SK-N-SH (cell line): ENCODE measurements at regions not wholly inside any gene's neighbourhood (a gene's known extent, or its start where the extent isn't known, plus 50 kb on each side); places are given as distances from the start of the nearest gene placed in this dataset.

ENCODE experiments used
- CTCF ChIA-PET: fragments of 300-600, 350-600 bp; formaldehyde crosslinking; extraction: SDS; loops from one replicate; lab custom pipeline; 2021; lab: Yijun Ruan, JAX
- POLR2A ChIA-PET: fragments of 350-600 bp; sonication (Branson Sonifier 250); formaldehyde crosslinking; extraction: SDS; loops from one replicate; lab custom pipeline; 2020; ENCODE audit warnings: antibody characterized with exemption, inconsistent platforms; lab: Yijun Ruan, JAX
- DNase-seq: peaks from one replicate; pipeline ENCODE4 v3.0.0; 2012
- H2AFZ ChIP-seq: fragments of 200-600 bp; sonication (generic); 2 replicates; pipeline ENCODE4 v1.8.1; 2016; ENCODE audit warnings: antibody characterized with exemption, mild to moderate bottlenecking, low read depth
- H3F3A ChIP-seq: fragments of 200-600 bp; sonication (generic); replicated peaks from 2 replicates; pipeline ENCODE3; 2016; ENCODE audit warnings: antibody characterized with exemption, mild to moderate bottlenecking; ENCODE audit not compliant: insufficient read depth
- H3K27ac ChIP-seq, 2 experiments: fragments of 200-500 bp in 1 of 2; fragments of 200-600 bp in 1 of 2; sonication (Bioruptor generic) in 1 of 2; sonication (generic), shearing (Covaris generic) in 1 of 2; 2 replicates each; pipeline versions ENCODE4 v1.5.1 to v1.6.1; 2014 to 2016; ENCODE audit warnings: low read depth in 2 of 2, inconsistent platforms in 1 of 2, low read length in 1 of 2, mild to moderate bottlenecking in 1 of 2, mixed read lengths in 1 of 2
- H3K27me3 ChIP-seq: fragments of 200-600 bp; sonication (generic), shearing (Covaris generic); 2 replicates; pipeline ENCODE4 v1.6.1; 2016; ENCODE audit warnings: mixed run types; ENCODE audit not compliant: insufficient read depth
- H3K36me3 ChIP-seq, 2 experiments: fragments of 200-500 bp in 1 of 2; fragments of 200-600 bp in 1 of 2; sonication (Bioruptor generic) in 1 of 2; sonication (generic) in 1 of 2; replicated peaks in 1 of 2; 2 replicates each; pipeline versions ENCODE3 to v1.5.1; 2014 to 2016; ENCODE audit warnings: low read length in 1 of 2, mild to moderate bottlenecking in 1 of 2; ENCODE audit not compliant: insufficient read depth in 2 of 2, control insufficient read depth in 1 of 2
- H3K4me1 ChIP-seq, 2 experiments: fragments of 200-500 bp in 1 of 2; fragments of 200-600 bp in 1 of 2; sonication (Bioruptor generic) in 1 of 2; sonication (generic), shearing (Covaris generic) in 1 of 2; 2 replicates each; pipeline versions ENCODE4 v1.5.1 to v1.6.1; 2014 to 2016; ENCODE audit warnings: low read depth in 1 of 2, low read length in 1 of 2, mixed run types in 1 of 2; ENCODE audit not compliant: insufficient read depth in 2 of 2, control insufficient read depth in 1 of 2
- H3K4me2 ChIP-seq: fragments of 200-600 bp; sonication (generic), shearing (Covaris generic); 2 replicates; pipeline ENCODE4 v1.6.1; 2017; ENCODE audit warnings: mixed run types
- H3K4me3 ChIP-seq, 2 experiments: fragments of 200-500 bp in 1 of 2; fragments of 200-600 bp in 1 of 2; sonication (Bioruptor generic) in 1 of 2; sonication (generic), shearing (Covaris generic) in 1 of 2; 2 replicates each; pipeline versions ENCODE4 v1.5.1 to v1.8.1; 2014 to 2016; ENCODE audit warnings: low read depth in 2 of 2, inconsistent platforms in 1 of 2, low read length in 1 of 2, mild to moderate bottlenecking in 1 of 2, mixed read lengths in 1 of 2, moderate library complexity in 1 of 2
- H3K79me2 ChIP-seq: fragments of 200-600 bp; sonication (generic); 2 replicates; pipeline ENCODE4 v1.8.1; 2017; ENCODE audit warnings: mild to moderate bottlenecking; ENCODE audit not compliant: insufficient read depth
- H3K9ac ChIP-seq: fragments of 200-600 bp; sonication (generic); 2 replicates; pipeline ENCODE4 v1.6.1; 2017; ENCODE audit warnings: mixed run types
- H3K9me2 ChIP-seq: fragments of 200-600 bp; sonication (generic); 2 replicates; pipeline ENCODE4 v1.6.1; 2017; ENCODE audit warnings: mixed run types
- H3K9me3 ChIP-seq: fragments of 200-600 bp; sonication (generic); 2 replicates; pipeline ENCODE4 v1.6.1; 2017; ENCODE audit warnings: mixed run types, mild to moderate bottlenecking, moderate library complexity
- H4K20me1 ChIP-seq: fragments of 200-600 bp; sonication (generic); 2 replicates; pipeline ENCODE4 v1.6.1; 2017; ENCODE audit warnings: mild to moderate bottlenecking, mixed run types; ENCODE audit not compliant: insufficient read depth
- CTCF ChIP-seq: fragments of 200-600 bp; sonication (generic); IDR thresholded peaks from 2 replicates; pipeline ENCODE4 v1.6.1; 2017; ENCODE audit warnings: antibody characterized with exemption, mild to moderate bottlenecking, moderate library complexity
- ELF1 ChIP-seq: IDR thresholded peaks from 2 replicates; pipeline ENCODE4 v1.4.0; 2012
- GATA2 ChIP-seq: sonication (generic); formaldehyde crosslinking; IDR thresholded peaks from 2 replicates; pipeline ENCODE4 v1.5.0; 2020; ENCODE audit warnings: mild to moderate bottlenecking, missing genetic modification reagents
- MXI1 ChIP-seq: IDR thresholded peaks from 2 replicates; pipeline ENCODE4 v1.6.1; 2012; ENCODE audit warnings: mild to moderate bottlenecking, low read depth, low read length, improper control_type of control experiment
- NFIC ChIP-seq: IDR thresholded peaks from 2 replicates; pipeline ENCODE4 v1.4.0; 2012; ENCODE audit warnings: borderline replicate concordance
- NRF1 ChIP-seq: IDR thresholded peaks from 2 replicates; pipeline ENCODE4 v1.6.1; 2012; ENCODE audit warnings: low read depth, mild to moderate bottlenecking, low read length
- PBX3 ChIP-seq: IDR thresholded peaks from 2 replicates; pipeline ENCODE4; 2012
- SIN3A ChIP-seq: IDR thresholded peaks from 2 replicates; pipeline ENCODE4 v1.6.1; 2012; ENCODE audit warnings: low read depth, mild to moderate bottlenecking, low read length, moderate library complexity, borderline replicate concordance
- SMC3 ChIP-seq: IDR thresholded peaks from 2 replicates; pipeline ENCODE4 v1.6.1; 2012; ENCODE audit warnings: low read depth, low read length, improper control_type of control experiment
- TCF12 ChIP-seq: IDR thresholded peaks from 2 replicates; pipeline ENCODE4 v1.4.0; 2012
- TEAD4 ChIP-seq: IDR thresholded peaks from 2 replicates; pipeline ENCODE4 v1.4.0; 2012; ENCODE audit warnings: mild to moderate bottlenecking, borderline replicate concordance; ENCODE audit not compliant: insufficient read depth
- USF2 ChIP-seq: fragments of 150-350 bp; IDR thresholded peaks from 2 replicates; pipeline ENCODE4 v1.6.1; 2017; ENCODE audit warnings: antibody characterized with exemption, low read length, low read depth, borderline replicate concordance
- YY1 ChIP-seq: IDR thresholded peaks from 2 replicates; pipeline ENCODE4 v1.4.0; 2012; ENCODE audit warnings: low read depth, mild to moderate bottlenecking
- WGBS: methylation state at CpG from one replicate; pipeline ENCODE4 v1.1.6; 2017; ENCODE audit warnings: low lambda C conversion rate; 5-methylcytosine and 5-hydroxymethylcytosine counted together

- Histone ChIP-seq H3K27me3 (no peaks in the 10 kb centered on the region), H3K79me2 (no peaks in the 10 kb centered on the region), H3K9me3 (no peaks in the 10 kb centered on the region; the same call in 1 of the 2 replicates), H3K4me3 (no peak overlapping the region), H3K9ac (no peak overlapping the region), H2AFZ (no peak overlapping the region), H3F3A (no peaks in the 10 kb centered on the region), H3K36me3 (no peaks in the 10 kb centered on the region)
- no peak for DNase-seq
- CTCF ChIA-PET = interaction anchor here (0.6 to 0.9 kb wide), 2 partner anchors 160 to 1900 kb away, joined by 3 read pairs; no protein-coding TSS in a partner anchor
- 34% methylated on average over 2 of the region's 2 CpGs for WGBS
- no peak for TF ChIP-seq MXI1
- TF ChIP-seq TEAD4 = no peak
- no peak for TF ChIP-seq NFIC
- TF ChIP-seq NRF1 = no peak
- TF ChIP-seq, all 33 proteins: peak for 0
- POLR2A ChIA-PET = no interaction called here
- Histone ChIP-seq H3K27ac (no peak overlapping the region), H3K4me1 (no peaks in the 10 kb centered on the region), H3K4me2 (no peak overlapping the region), H3K9me2 (no peaks in the 10 kb centered on the region), H4K20me1 (no peaks in the 10 kb centered on the region)
Measured at GRCh38 chr6:156487877-156488276, 289.3 kb upstream of the ARID1B start.

- TF ChIP-seq GATA2 (CRISPR knock-in tag) = no peak
- TF ChIP-seq YY1 = no peak
- no peak for TF ChIP-seq TEAD4
- TF ChIP-seq SIN3A = no peak
- TF ChIP-seq SMC3 = no peak
- TF ChIP-seq TCF12 = no peak
- no peak for TF ChIP-seq CTCF
- ChIA-PET CTCF (no interaction called here), POLR2A (no interaction called here)
- Histone ChIP-seq H3F3A (no peaks in the 10 kb centered on the region), H3K9ac (no peak overlapping the region), H3K4me1 (no peaks in the 10 kb centered on the region), H3K4me2 (no peak overlapping the region), H3K79me2 (no peaks in the 10 kb centered on the region), H4K20me1 (no peaks in the 10 kb centered on the region), H3K9me3 (no peaks in the 10 kb centered on the region; the same call in 1 of the 2 replicates), H3K27me3 (no peaks in the 10 kb centered on the region), H2AFZ (no peak overlapping the region), H3K27ac (no peak overlapping the region), H3K9me2 (no peaks in the 10 kb centered on the region), H3K36me3 (no peaks in the 10 kb centered on the region), H3K4me3 (no peak overlapping the region)
- no peak for DNase-seq
Measured at GRCh38 chr6:156485150-156485549, 292.0 kb upstream of the ARID1B start.

GRCh38 chr6:156474507-156475120 lies 302.6 kb upstream of the ARID1B start:
- Histone ChIP-seq H2AFZ (no peak overlapping the region), H3K4me3 (no peak overlapping the region), H3K4me2 (no peak overlapping the region), H3K4me1 (no peaks in the 10 kb centered on the region), H3K27me3 (no peaks in the 10 kb centered on the region), H3K27ac (no peak overlapping the region), H3K79me2 (no peaks in the 10 kb centered on the region)
- no peak for DNase-seq
- ChIA-PET CTCF (no interaction called here), POLR2A (no interaction called here)
- WGBS = 64% methylated on average over 5 of the region's 5 CpGs
- TF ChIP-seq PBX3 = no peak
- TF ChIP-seq TCF12 = no peak
- TF ChIP-seq USF2 = no peak
- TF ChIP-seq ELF1 = no peak
- TF ChIP-seq, all 33 proteins: peak for 0
- H4K20me1 ChIP-seq = no peaks in the 10 kb centered on the region
- H3F3A ChIP-seq = no peaks in the 10 kb centered on the region
- no peaks in the 10 kb centered on the region for H3K9me3 ChIP-seq
- no peaks in the 10 kb centered on the region for H3K36me3 ChIP-seq
- no peaks in the 10 kb centered on the region for H3K9me2 ChIP-seq
- no peak overlapping the region for H3K9ac ChIP-seq
